Mesenchymal stem cell (in vitro differentiated cells and primary cell): ENCODE measurements at regions not wholly inside any gene's neighbourhood (a gene's known extent, or its start where the extent isn't known, plus 50 kb on each side); places are given as distances from the start of the nearest gene placed in this dataset.
A peak's percentile ranks its signal among the peaks of the same experiment; 100 is the strongest.

Experiments
- DNase-seq: peaks from one replicate; pipeline ENCODE4 v3.0.0-alpha.2; 2013
- H2AFZ ChIP-seq: one replicate; pipeline ENCODE4 v1.6.1; 2013; ENCODE audit warnings: low read depth, mild to moderate bottlenecking, control low read depth, inconsistent platforms, low read length, moderate library complexity
- H2AK5ac ChIP-seq: 2 replicates; pipeline ENCODE4 v1.6.1; 2013; ENCODE audit warnings: low read length, moderate library complexity, mild to moderate bottlenecking, inconsistent platforms; ENCODE audit not compliant: severe bottlenecking
- H2BK120ac ChIP-seq: one replicate; pipeline ENCODE4 v1.6.1; 2013; ENCODE audit warnings: low read depth, mild to moderate bottlenecking, inconsistent platforms, low read length, moderate library complexity
- H2BK12ac ChIP-seq, 2 experiments: one replicate each; pipeline ENCODE4 v1.6.1; 2013; ENCODE audit warnings: inconsistent platforms in 2 of 2, low read length in 2 of 2, mild to moderate bottlenecking in 2 of 2, moderate library complexity in 2 of 2, control low read depth in 1 of 2
- H2BK15ac ChIP-seq: one replicate; pipeline ENCODE4 v1.6.1; 2013; ENCODE audit warnings: mild to moderate bottlenecking, low read depth, inconsistent platforms; ENCODE audit not compliant: poor library complexity, severe bottlenecking
- H2BK5ac ChIP-seq: 2 replicates; pipeline ENCODE4 v1.6.1; 2013; ENCODE audit warnings: low read depth, mild to moderate bottlenecking, low read length, control low read depth, inconsistent platforms; ENCODE audit not compliant: poor library complexity, severe bottlenecking
- H3K14ac ChIP-seq, 2 experiments: one replicate each; pipeline ENCODE4 v1.6.1; 2013; ENCODE audit warnings: inconsistent platforms in 2 of 2, low read length in 2 of 2, control low read depth in 1 of 2, mild to moderate bottlenecking in 1 of 2, moderate library complexity in 1 of 2
- H3K18ac ChIP-seq, 2 experiments: one replicate each; pipeline ENCODE4 v1.6.1; 2013; ENCODE audit warnings: inconsistent platforms in 2 of 2, low read length in 2 of 2, control low read depth in 1 of 2, low read depth in 1 of 2, mild to moderate bottlenecking in 1 of 2
- H3K23ac ChIP-seq, 2 experiments: one replicate each; pipeline ENCODE4 v1.6.1; 2013; ENCODE audit warnings: inconsistent platforms in 2 of 2, low read length in 2 of 2, mild to moderate bottlenecking in 2 of 2, moderate library complexity in 2 of 2, control low read depth in 1 of 2
- H3K27ac ChIP-seq: 2 replicates; pipeline ENCODE4 v1.5.1; 2013; ENCODE audit warnings: mild to moderate bottlenecking, moderate library complexity, low read length, control low read depth, inconsistent platforms; ENCODE audit not compliant: poor library complexity, severe bottlenecking
- H3K27me3 ChIP-seq, 2 experiments: 2 replicates each; pipeline versions ENCODE4 v1.6.1 to v1.7.0; 2013; ENCODE audit warnings: low read length in 2 of 2, mild to moderate bottlenecking in 2 of 2, moderate library complexity in 2 of 2, control low read depth in 1 of 2, inconsistent platforms in 1 of 2; ENCODE audit not compliant: control insufficient read depth in 1 of 2, insufficient read depth in 1 of 2
- H3K36me3 ChIP-seq, 2 experiments: 2 replicates each; pipeline versions ENCODE4 v1.6.1 to v1.7.0; 2013; ENCODE audit warnings: low read length in 2 of 2, control low read depth in 1 of 2, inconsistent platforms in 1 of 2, low read depth in 1 of 2, mild to moderate bottlenecking in 1 of 2; ENCODE audit not compliant: insufficient read depth in 2 of 2, control insufficient read depth in 1 of 2
- H3K4ac ChIP-seq, 2 experiments: one replicate each; pipeline ENCODE4 v1.6.1; 2013; ENCODE audit warnings: inconsistent platforms in 2 of 2, low read length in 2 of 2, mild to moderate bottlenecking in 2 of 2, moderate library complexity in 2 of 2, control low read depth in 1 of 2, low read depth in 1 of 2
- H3K4me1 ChIP-seq: 2 replicates; pipeline ENCODE4 v1.6.1; 2013; ENCODE audit warnings: low read depth, low read length, control low read depth; ENCODE audit not compliant: control insufficient read depth, insufficient read depth
- H3K4me2 ChIP-seq: 2 replicates; pipeline ENCODE4 v1.6.1; 2013; ENCODE audit warnings: low read length, mild to moderate bottlenecking, inconsistent platforms; ENCODE audit not compliant: poor library complexity, severe bottlenecking
- H3K4me3 ChIP-seq, 2 experiments: 2 replicates each; pipeline versions ENCODE4 v1.5.1 to v1.7.0; 2013; ENCODE audit warnings: low read length in 2 of 2, mild to moderate bottlenecking in 2 of 2, control low read depth in 1 of 2, low read depth in 1 of 2; ENCODE audit not compliant: insufficient read depth in 1 of 2
- H3K79me1 ChIP-seq: replicated peaks from 2 replicates; pipeline ENCODE4 v1.6.1; 2013; ENCODE audit warnings: mild to moderate bottlenecking, control low read depth, low read length, inconsistent platforms; ENCODE audit not compliant: poor library complexity, severe bottlenecking
- H3K9ac ChIP-seq: 2 replicates; pipeline ENCODE4 v1.7.0; 2013; ENCODE audit warnings: mild to moderate bottlenecking, low read length, moderate library complexity
- H3K9me3 ChIP-seq: 2 replicates; pipeline ENCODE4 v1.7.0; 2013; ENCODE audit warnings: mild to moderate bottlenecking, low read length; ENCODE audit not compliant: control insufficient read depth
- H4K8ac ChIP-seq: one replicate; pipeline ENCODE4 v1.6.1; 2013; ENCODE audit warnings: inconsistent platforms, mild to moderate bottlenecking, low read length, moderate library complexity
- H4K91ac ChIP-seq: one replicate; pipeline ENCODE4 v1.6.1; 2013; ENCODE audit warnings: mild to moderate bottlenecking, low read length, inconsistent platforms
- WGBS: methylation state at CpG from one replicate; pipeline ENCODE4 v1.1.7; 2013; ENCODE audit warnings: mixed read lengths; 5-methylcytosine and 5-hydroxymethylcytosine counted together

- Histone ChIP-seq H2BK5ac (no peak overlapping the region), H3K27ac (no peak overlapping the region), H4K91ac (no peak overlapping the region), H3K4ac (no peak overlapping the region), H3K14ac (no peak overlapping the region), H3K36me3 (no peaks in the 10 kb centered on the region), H4K8ac (no peak overlapping the region), H3K9me3 (no peaks in the 10 kb centered on the region), H3K18ac (no peak overlapping the region), H2AFZ (no peak overlapping the region), H3K79me1 (no peaks in the 10 kb centered on the region), H3K4me3 (no peak overlapping the region), H2BK120ac (no peak overlapping the region), H3K9ac (no peak overlapping the region), H3K4me2 (no peak overlapping the region), H3K23ac (no peak overlapping the region), H2BK15ac (no peak overlapping the region), H3K27me3 (peaks cover 52 to 75% of the 10 kb centered on the region in 2 experiments), H2BK12ac (no peak overlapping the region), H2AK5ac (no peak overlapping the region), H3K4me1 (no peaks in the 10 kb centered on the region)
- 81% methylated on average over 9 of the region's 9 CpGs for WGBS
- DNase-seq: no peak
These were observed 106.4 kb downstream of the SINHCAF start for GRCh38 chr12:31219521-31219920.

GRCh38 chr12:31220061-31220460 is 105.9 kb downstream of the SINHCAF start:
- no peaks in the 10 kb centered on the region for H3K36me3 ChIP-seq
- H3K4ac ChIP-seq: no peak overlapping the region
- no peak overlapping the region for H4K8ac ChIP-seq
- 73% methylated on average over 7 of the region's 7 CpGs for WGBS
- H2AK5ac ChIP-seq: no peak overlapping the region
- H3K14ac ChIP-seq: no peak overlapping the region
- H3K9me3 ChIP-seq: no peaks in the 10 kb centered on the region
- no peak overlapping the region for H2AFZ ChIP-seq
- H2BK12ac ChIP-seq: no peak overlapping the region
- no peaks in the 10 kb centered on the region for H3K79me1 ChIP-seq
- H2BK15ac ChIP-seq: no peak overlapping the region
- no peak overlapping the region for H2BK5ac ChIP-seq
- H3K9ac ChIP-seq: no peak overlapping the region
- no peak overlapping the region for H3K4me2 ChIP-seq
- no peak overlapping the region for H3K4me3 ChIP-seq
- no peaks in the 10 kb centered on the region for H3K4me1 ChIP-seq
- H4K91ac ChIP-seq: no peak overlapping the region
- no peak overlapping the region for H2BK120ac ChIP-seq
- H3K27me3 ChIP-seq: peaks cover 52 to 77% of the 10 kb centered on the region in 2 experiments
- DNase-seq: peak; percentile 13
- H3K23ac ChIP-seq: no peak overlapping the region
- no peak overlapping the region for H3K18ac ChIP-seq
- no peak overlapping the region for H3K27ac ChIP-seq

GRCh38 chr12:31220633-31221550 is 105.1 kb downstream of the SINHCAF start:
- Histone ChIP-seq H3K4ac (no peak overlapping the region), H2BK120ac (no peak overlapping the region), H2AFZ (no peak overlapping the region), H3K4me1 (no peaks in the 10 kb centered on the region), H3K4me3 (no peak overlapping the region), H3K18ac (no peak overlapping the region), H3K79me1 (no peaks in the 10 kb centered on the region), H3K27me3 (peaks cover 53 to 77% of the 10 kb centered on the region in 2 experiments), H4K91ac (no peak overlapping the region), H3K23ac (no peak overlapping the region), H3K36me3 (no peaks in the 10 kb centered on the region), H3K9me3 (no peaks in the 10 kb centered on the region), H3K14ac (no peak overlapping the region), H4K8ac (no peak overlapping the region), H2BK15ac (no peak overlapping the region), H2AK5ac (no peak overlapping the region), H3K27ac (no peak overlapping the region), H3K4me2 (no peak overlapping the region), H2BK12ac (no peak overlapping the region), H2BK5ac (no peak overlapping the region), H3K9ac (no peak overlapping the region)
- peak; percentile 92 for DNase-seq
- WGBS: 72% methylated on average over 8 of the region's 8 CpGs

GRCh38 chr12:31221551-31221945 is 104.4 kb downstream of the SINHCAF start:
- Histone ChIP-seq H3K36me3 (no peaks in the 10 kb centered on the region), H2BK5ac (no peak overlapping the region), H3K23ac (no peak overlapping the region), H3K14ac (no peak overlapping the region), H3K9me3 (no peaks in the 10 kb centered on the region), H3K9ac (no peak overlapping the region), H2BK12ac (no peak overlapping the region), H3K18ac (no peak overlapping the region), H4K91ac (no peak overlapping the region), H2BK15ac (no peak overlapping the region), H3K4me2 (no peak overlapping the region), H3K27me3 (peaks cover 53 to 77% of the 10 kb centered on the region in 2 experiments), H2AFZ (no peak overlapping the region), H4K8ac (no peak overlapping the region), H3K4ac (no peak overlapping the region), H3K27ac (no peak overlapping the region), H3K4me1 (no peaks in the 10 kb centered on the region), H2BK120ac (no peak overlapping the region), H2AK5ac (no peak overlapping the region), H3K79me1 (no peaks in the 10 kb centered on the region), H3K4me3 (no peak overlapping the region)
- 77% methylated on average over 10 of the region's 10 CpGs for WGBS
- DNase-seq: no peak
